Adrenal gland (tissue), 9 donors: ENCODE measurements at regions not wholly inside any gene's neighbourhood (a gene's known extent, or its start where the extent isn't known, plus 50 kb on each side); places are given as distances from the start of the nearest gene placed in this dataset.

Source experiments
- DNase-seq, 7 donors: peaks; one replicate each; pipeline ENCODE4 v3.0.0-alpha.2; 2019 to 2020
- H3K27ac ChIP-seq, 5 donors: fragments of 200-600 bp; sonication (generic) in 4 of 5; 1 replicate in 3 of 5; 2 replicates in 2 of 5; pipeline versions ENCODE4 v1.5.1 to v1.8.0; 2016 to 2020; ENCODE audit warnings: mild to moderate bottlenecking in 1 of 5
- H3K27me3 ChIP-seq: fragments of 200-600 bp; 2 replicates; pipeline ENCODE4 v1.8.0; 2021
- H3K36me3 ChIP-seq, 2 donors: fragments of 200-600 bp; replicated peaks in 1 of 2; 1 replicate in 1 of 2; 2 replicates in 1 of 2; pipeline versions ENCODE4 v1.5.1 to v1.8.0; 2018 to 2022
- H3K4me1 ChIP-seq, 2 donors: fragments of 200-600 bp; replicated peaks in 1 of 2; 1 replicate in 1 of 2; 2 replicates in 1 of 2; pipeline versions ENCODE4 v1.5.1 to v1.8.0; 2018 to 2021
- H3K4me3 ChIP-seq, 4 donors: fragments of 200-600 bp; sonication (generic) in 3 of 4; one replicate each; pipeline ENCODE4 v1.5.1; 2016 to 2018
- H3K9me3 ChIP-seq, 3 donors: fragments of 200-600 bp; sonication (generic) in 1 of 3; replicated peaks in 1 of 3; 1 replicate in 2 of 3; 2 replicates in 1 of 3; pipeline versions ENCODE4 v1.5.1 to v1.8.0; 2016 to 2021
- POLR2A ChIP-seq, 2 donors: fragments of 450-650 bp; IDR thresholded peaks; one replicate each; pipeline ENCODE4 v1.6.1; 2017; ENCODE audit warnings: antibody characterized with exemption in 2 of 2, mild to moderate bottlenecking in 2 of 2, moderate library complexity in 1 of 2
- WGBS, 4 donors: extraction: QIAGEN DNeasy Blood & Tissue Kit in 2 of 4; methylation state at CpG; one replicate each; pipeline versions ENCODE4 v1.1.5 to v1.1.7; 2013 to 2017; 5-methylcytosine and 5-hydroxymethylcytosine counted together
- intact Hi-C, 2 donors: fragments of 100-400 bp; cut with DNase I; formaldehyde crosslinking; loops; one replicate each; pipeline versions ENCODE4 v1.14.1 to v1.15.0; 2022 to 2023
- TF ChIP-seq, protein P1 (sequence below), 6 experiments: fragments of 450-650 bp in 4 of 6; fragments of 200-600 bp in 2 of 6; sonication (generic) in 1 of 6; IDR thresholded peaks; 1 replicate in 5 of 6; 2 replicates in 1 of 6; pipeline versions ENCODE4 v1.5.1 to v1.8.0; 2016 to 2021; ENCODE audit warnings: antibody characterized with exemption in 6 of 6, mild to moderate bottlenecking in 2 of 6, moderate library complexity in 1 of 6
- donor health status: healthy with polysubstance abuse.
- donor health status: Bipolar disorder and iron deficiency.
- donor health status: DM: yes; HTN: yes; CAD: no.
- donor health status: DM: no; HTN: no; CAD: no.
- donor health status: DM: no; HTN: no; CAD: no.

DNA sequence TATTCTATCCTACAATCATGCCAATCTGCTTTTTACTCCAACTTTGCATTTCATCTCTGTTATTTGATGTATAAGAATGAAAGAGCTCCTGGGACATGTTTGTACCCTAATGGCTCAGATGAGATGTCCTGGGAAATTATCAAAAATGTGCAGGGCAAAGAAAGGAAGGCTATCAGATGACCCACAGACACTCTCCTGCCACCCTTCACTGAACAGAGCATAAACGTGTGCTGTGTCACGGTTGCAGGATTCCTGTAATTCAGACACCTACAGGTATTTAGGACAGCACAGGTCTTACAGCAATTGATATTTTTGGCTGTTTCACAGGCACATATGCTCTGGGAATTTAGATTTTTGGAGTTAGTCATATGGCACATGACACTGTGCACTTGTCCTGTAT, 149.2 kb upstream of the GAS1 start:
- Histone ChIP-seq H3K4me1 (no peaks in the 10 kb centered on the region), H3K27me3 (no peaks in the 10 kb centered on the region), H3K36me3 (no peaks in the 10 kb centered on the region), H3K4me3 (no peak overlapping the region), H3K27ac (no peak overlapping the region), H3K9me3 (no peaks in the 10 kb centered on the region)
- no peak for DNase-seq
- WGBS, 4 donors: 76 to 84% (median 82%) methylated on average over 2 of the region's 2 CpGs
- TF ChIP-seq, protein P1, sequence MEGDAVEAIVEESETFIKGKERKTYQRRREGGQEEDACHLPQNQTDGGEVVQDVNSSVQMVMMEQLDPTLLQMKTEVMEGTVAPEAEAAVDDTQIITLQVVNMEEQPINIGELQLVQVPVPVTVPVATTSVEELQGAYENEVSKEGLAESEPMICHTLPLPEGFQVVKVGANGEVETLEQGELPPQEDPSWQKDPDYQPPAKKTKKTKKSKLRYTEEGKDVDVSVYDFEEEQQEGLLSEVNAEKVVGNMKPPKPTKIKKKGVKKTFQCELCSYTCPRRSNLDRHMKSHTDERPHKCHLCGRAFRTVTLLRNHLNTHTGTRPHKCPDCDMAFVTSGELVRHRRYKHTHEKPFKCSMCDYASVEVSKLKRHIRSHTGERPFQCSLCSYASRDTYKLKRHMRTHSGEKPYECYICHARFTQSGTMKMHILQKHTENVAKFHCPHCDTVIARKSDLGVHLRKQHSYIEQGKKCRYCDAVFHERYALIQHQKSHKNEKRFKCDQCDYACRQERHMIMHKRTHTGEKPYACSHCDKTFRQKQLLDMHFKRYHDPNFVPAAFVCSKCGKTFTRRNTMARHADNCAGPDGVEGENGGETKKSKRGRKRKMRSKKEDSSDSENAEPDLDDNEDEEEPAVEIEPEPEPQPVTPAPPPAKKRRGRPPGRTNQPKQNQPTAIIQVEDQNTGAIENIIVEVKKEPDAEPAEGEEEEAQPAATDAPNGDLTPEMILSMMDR (IDR thresholded peaks at IDR 0.05): no peak
- intact Hi-C loops: no loop called here

DNA sequence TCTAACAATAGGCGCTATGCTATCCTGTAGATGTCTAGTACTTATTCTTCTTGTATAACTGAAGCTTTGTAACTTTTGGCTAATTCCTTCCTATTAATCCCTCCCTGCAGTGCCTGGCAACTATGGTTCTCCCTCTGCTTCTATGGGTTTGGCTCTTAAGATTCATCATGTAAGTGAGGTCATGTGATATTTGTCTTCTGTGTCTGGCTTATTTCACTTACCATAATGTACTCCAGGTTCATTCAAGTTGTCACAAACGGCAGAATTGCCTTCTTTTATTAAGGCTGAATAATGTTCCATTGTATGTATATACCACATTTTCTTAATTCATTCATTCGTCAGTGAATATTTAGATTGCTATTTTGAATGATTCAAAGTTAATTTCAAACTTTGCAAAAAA, 149.9 kb upstream of the GAS1 start:
- 83 to 89% (median 84%) methylated on average over 3 of the region's 3 CpGs for WGBS, 4 donors
- H3K36me3 ChIP-seq: no peaks in the 10 kb centered on the region
- no peak for TF ChIP-seq POLR2A (IDR thresholded peaks at IDR 0.05)
- TF ChIP-seq, protein P1 (IDR thresholded peaks at IDR 0.05): no peak
- H3K27ac ChIP-seq: no peak overlapping the region
- intact Hi-C loops: no loop called here
- H3K4me3 ChIP-seq: no peak overlapping the region
- no peaks in the 10 kb centered on the region for H3K9me3 ChIP-seq
- H3K4me1 ChIP-seq: no peaks in the 10 kb centered on the region
- no peak for DNase-seq
- no peaks in the 10 kb centered on the region for H3K27me3 ChIP-seq

DNA sequence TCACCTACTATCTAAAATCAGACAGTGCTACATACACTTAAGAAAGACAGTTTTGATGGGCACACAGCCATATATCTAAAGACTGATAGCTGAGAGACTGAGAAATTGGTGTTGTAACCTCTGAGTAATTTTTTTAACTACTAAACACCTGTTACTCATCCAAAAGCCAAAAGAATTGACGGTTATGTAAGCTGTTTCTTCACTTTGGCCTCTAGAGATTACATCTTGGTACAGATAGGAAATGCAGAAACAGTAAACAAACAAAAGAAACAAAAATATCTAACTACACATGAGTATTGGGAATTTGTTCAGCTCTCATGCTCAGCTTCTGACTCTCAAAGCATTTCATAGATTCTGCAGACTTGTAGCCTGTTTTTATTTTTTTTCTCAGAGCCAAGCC, 152.1 kb upstream of the GAS1 start:
- no peak overlapping the region for H3K27ac ChIP-seq
- no peaks in the 10 kb centered on the region for H3K36me3 ChIP-seq
- H3K9me3 ChIP-seq: no peaks in the 10 kb centered on the region
- WGBS, 4 donors: 43 to 77% (median 66%) methylated on average over 1 of the region's 1 CpG
- no peak overlapping the region for H3K4me3 ChIP-seq
- peaks cover under 1% of the 10 kb centered on the region for H3K27me3 ChIP-seq
- no peaks in the 10 kb centered on the region for H3K4me1 ChIP-seq
- DNase-seq: no peak
- intact Hi-C loops: no loop called here
- no peak for TF ChIP-seq POLR2A (IDR thresholded peaks at IDR 0.05)
- TF ChIP-seq, protein P1 (IDR thresholded peaks at IDR 0.05): no peak

DNA sequence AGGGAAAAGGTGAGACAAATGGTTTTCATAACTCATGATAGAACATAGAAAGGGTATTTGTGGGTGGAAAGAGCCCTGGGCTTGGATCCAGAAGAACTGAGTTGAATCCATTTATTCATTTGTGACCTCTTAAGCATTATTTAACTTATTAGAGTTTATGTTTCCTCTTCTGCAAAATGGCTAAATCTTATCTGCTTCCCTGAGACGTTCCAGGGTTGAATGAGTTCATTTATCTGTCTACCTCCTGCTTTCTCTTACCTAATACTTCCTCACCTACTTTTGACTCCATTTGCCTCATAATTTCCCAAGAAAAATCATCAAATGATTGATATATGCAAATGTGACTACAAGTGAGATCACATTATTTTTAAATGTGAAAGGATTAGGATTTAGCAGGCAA, 152.7 kb upstream of the GAS1 start:
- no peak overlapping the region for H3K27ac ChIP-seq
- no peak for DNase-seq
- no peaks in the 10 kb centered on the region for H3K9me3 ChIP-seq
- TF ChIP-seq, protein P1 (IDR thresholded peaks at IDR 0.05): no peak
- no peak for TF ChIP-seq POLR2A (IDR thresholded peaks at IDR 0.05)
- intact Hi-C loops: no loop called here
- H3K27me3 ChIP-seq: peaks cover 7% of the 10 kb centered on the region
- H3K4me1 ChIP-seq: no peaks in the 10 kb centered on the region
- H3K4me3 ChIP-seq: no peak overlapping the region
- WGBS, 4 donors: 2 to 22% (median 6%) methylated on average over 1 of the region's 1 CpG
- no peaks in the 10 kb centered on the region for H3K36me3 ChIP-seq
